Tibial nerve (tissue), 4 donors: ENCODE measurements at regions not wholly inside any gene's neighbourhood (a gene's known extent, or its start where the extent isn't known, plus 50 kb on each side); places are given as distances from the start of the nearest gene placed in this dataset.

Source experiments
- CTCF ChIP-seq, 5 experiments: fragments of 200-600 bp in 3 of 5; fragments of 450-650 bp in 2 of 5; sonication (generic) in 3 of 5; IDR thresholded peaks; one replicate each; pipeline ENCODE4 v1.5.1; 2016 to 2019; ENCODE audit warnings: antibody characterized with exemption in 5 of 5, mild to moderate bottlenecking in 3 of 5, moderate library complexity in 2 of 5
- EP300 ChIP-seq, 2 donors: sonication (generic); formaldehyde crosslinking; IDR thresholded peaks; one replicate each; pipeline ENCODE4 v1.6.1; 2017; ENCODE audit warnings: antibody characterized with exemption in 2 of 2, mild to moderate bottlenecking in 1 of 2
- POLR2A ChIP-seq, 2 donors: fragments of 450-650 bp; IDR thresholded peaks; one replicate each; pipeline ENCODE4 v1.6.1; 2017; ENCODE audit warnings: antibody characterized with exemption in 2 of 2, mild to moderate bottlenecking in 2 of 2, moderate library complexity in 2 of 2

GRCh38 chr18:29321561-29321960 lies 1144.6 kb upstream of the CDH2 start:
- TF ChIP-seq EP300 (IDR thresholded peaks at IDR 0.05): no peak
- no peak for TF ChIP-seq CTCF (IDR thresholded peaks at IDR 0.05)
- no peak for TF ChIP-seq POLR2A (IDR thresholded peaks at IDR 0.05)
